Mononuclear cell (primary cell): ENCODE measurements at regions not wholly inside any gene's neighbourhood (a gene's known extent, or its start where the extent isn't known, plus 50 kb on each side); places are given as distances from the start of the nearest gene placed in this dataset.
"Not testable (repeated sequence)": the region's sequence is repeated elsewhere in the genome, so short reads cannot be mapped to it uniquely, and the experiment has no call there.

Source experiments
- H3K27me3 ChIP-seq: 2 replicates; pipeline ENCODE4 v1.6.0; 2011; ENCODE audit warnings: low read length, control low read depth; ENCODE audit not compliant: insufficient read depth
- H3K4me1 ChIP-seq: 2 replicates; pipeline ENCODE4 v1.5.1; 2011; ENCODE audit warnings: mild to moderate bottlenecking, low read length, control low read depth; ENCODE audit not compliant: insufficient read depth
- H3K4me3 ChIP-seq: 2 replicates; pipeline ENCODE4 v1.5.1; 2011; ENCODE audit warnings: mild to moderate bottlenecking, low read length, moderate library complexity
- H3K9me3 ChIP-seq: 2 replicates; pipeline ENCODE4 v1.5.1; 2011; ENCODE audit warnings: low read depth, mild to moderate bottlenecking, control low read depth, low read length

GRCh38 chr1:94657776-94658175, 116.2 kb upstream of the F3 start:
- H3K27me3 ChIP-seq, H3K9me3 ChIP-seq, H3K4me1 ChIP-seq, H3K4me3 ChIP-seq: not testable (repeated sequence)

DNA sequence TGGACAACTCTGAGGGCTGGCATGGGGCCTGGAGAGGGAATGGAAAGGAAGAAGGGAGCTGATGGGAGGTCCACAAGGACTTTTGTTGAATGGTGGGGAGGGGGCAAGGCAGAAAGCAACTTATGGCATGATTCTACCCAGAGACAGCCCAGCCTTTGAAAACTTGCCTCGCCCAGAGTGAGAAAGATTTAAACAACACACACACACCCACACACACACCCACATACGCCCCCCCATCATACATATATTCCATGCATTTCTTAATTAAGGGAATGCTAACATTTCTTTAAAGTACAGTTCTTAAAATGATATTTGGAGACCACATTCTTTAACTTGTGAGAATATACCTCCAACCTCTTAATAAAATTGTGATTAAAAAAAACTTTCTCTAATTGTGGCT, 115.4 kb upstream of the F3 start:
- H3K9me3 ChIP-seq = no peaks in the 10 kb centered on the region
- no peak overlapping the region for H3K4me3 ChIP-seq
- no peaks in the 10 kb centered on the region for H3K4me1 ChIP-seq
- no peaks in the 10 kb centered on the region for H3K27me3 ChIP-seq

DNA sequence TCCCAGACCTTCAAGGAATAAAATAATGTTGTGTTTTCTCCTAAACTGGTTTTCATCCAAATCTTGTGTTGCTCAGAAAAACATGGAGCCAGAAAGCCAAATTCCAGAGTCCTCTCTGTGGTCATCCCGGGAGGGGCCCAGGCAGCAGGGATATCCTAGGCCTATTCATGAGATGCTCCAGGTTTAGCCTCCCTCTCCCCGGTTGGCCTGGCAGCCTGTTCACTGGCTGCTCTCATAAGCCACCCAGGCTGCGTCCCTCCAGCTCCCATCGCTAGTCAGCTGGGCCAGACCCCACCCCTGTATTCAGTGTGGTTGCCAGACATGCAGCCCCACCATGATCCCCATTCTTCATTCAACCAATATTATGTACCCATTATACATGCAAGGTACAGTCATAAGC, 113.4 kb upstream of the F3 start:
- H3K4me3 ChIP-seq = no peak overlapping the region
- no peaks in the 10 kb centered on the region for H3K27me3 ChIP-seq
- no peaks in the 10 kb centered on the region for H3K4me1 ChIP-seq
- no peaks in the 10 kb centered on the region for H3K9me3 ChIP-seq

DNA sequence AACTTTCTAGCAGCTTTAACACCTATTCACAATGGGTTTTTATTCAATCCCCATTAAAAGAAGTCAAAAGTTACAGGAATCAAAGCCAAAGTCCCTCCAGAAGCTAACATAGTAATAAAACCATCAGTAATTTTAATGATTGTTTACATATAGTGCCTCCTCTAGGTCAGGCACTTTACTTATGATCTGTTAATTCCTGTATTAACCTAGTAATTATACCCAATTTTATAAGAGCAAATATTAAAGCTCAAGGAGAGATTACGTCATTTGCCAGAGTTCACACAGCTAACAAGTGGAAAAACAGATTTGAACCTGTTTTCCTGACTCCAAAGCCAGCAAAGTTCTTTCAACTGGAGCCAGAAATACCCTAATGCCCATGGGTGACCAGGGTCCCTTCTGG, 112.9 kb upstream of the F3 start:
- no peaks in the 10 kb centered on the region for H3K4me1 ChIP-seq
- no peak overlapping the region for H3K4me3 ChIP-seq
- no peaks in the 10 kb centered on the region for H3K9me3 ChIP-seq
- no peaks in the 10 kb centered on the region for H3K27me3 ChIP-seq

DNA sequence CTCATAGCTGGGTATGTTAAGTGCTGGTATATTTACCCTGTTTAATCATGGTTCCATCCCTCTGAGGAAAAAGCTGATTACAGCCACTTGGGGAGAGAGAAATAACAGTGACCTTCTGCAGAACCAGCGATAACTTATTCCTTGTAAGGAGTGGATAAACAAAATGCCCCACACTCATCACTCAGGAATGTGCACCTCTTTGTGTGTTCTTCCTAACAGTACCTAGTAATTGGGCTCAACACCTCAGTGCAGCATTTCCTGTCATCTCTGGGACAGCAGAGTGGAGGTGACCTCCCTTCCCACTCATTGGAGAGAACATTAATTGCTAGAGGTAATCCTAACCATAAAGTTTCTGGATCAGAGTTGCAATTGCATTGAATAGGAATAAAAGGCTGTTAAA, 112.5 kb upstream of the F3 start:
- Histone ChIP-seq H3K4me3 (no peak overlapping the region), H3K4me1 (no peaks in the 10 kb centered on the region), H3K27me3 (no peaks in the 10 kb centered on the region), H3K9me3 (no peaks in the 10 kb centered on the region)

- H3K4me1 ChIP-seq = no peaks in the 10 kb centered on the region
- no peaks in the 10 kb centered on the region for H3K27me3 ChIP-seq
- H3K9me3 ChIP-seq = no peaks in the 10 kb centered on the region
- H3K4me3 ChIP-seq = no peak overlapping the region
Measured at GRCh38 chr1:94653454-94653853, 111.9 kb upstream of the F3 start.

DNA sequence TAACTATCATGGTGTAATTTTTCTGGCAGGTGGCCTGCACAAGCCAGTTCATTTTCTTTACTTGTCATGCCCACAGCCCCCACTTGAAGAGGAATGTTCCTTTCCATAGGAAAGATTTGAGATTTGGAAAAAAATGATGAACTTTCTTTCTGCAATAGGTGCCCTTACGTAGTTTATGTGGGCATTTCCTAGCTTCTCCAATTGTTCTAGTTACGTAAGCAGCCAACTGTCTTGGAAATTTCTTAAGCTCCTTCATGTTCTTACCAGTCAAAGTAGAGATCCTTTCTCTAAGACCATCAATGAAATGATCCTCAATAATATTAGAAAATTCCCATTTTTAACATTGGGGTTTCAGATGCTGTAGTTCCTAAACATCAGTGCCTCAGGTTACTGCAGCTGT, 109.5 kb upstream of the F3 start:
- Histone ChIP-seq H3K27me3 (no peaks in the 10 kb centered on the region), H3K4me3 (no peak overlapping the region), H3K4me1 (no peaks in the 10 kb centered on the region), H3K9me3 (no peaks in the 10 kb centered on the region)

GRCh38 chr1:94650301-94650700, 108.7 kb upstream of the F3 start:
- Histone ChIP-seq H3K27me3 (no peaks in the 10 kb centered on the region), H3K4me1 (no peaks in the 10 kb centered on the region), H3K9me3 (no peaks in the 10 kb centered on the region), H3K4me3 (no peak overlapping the region)

- H3K9me3 ChIP-seq = no peaks in the 10 kb centered on the region
- H3K4me3 ChIP-seq = no peak overlapping the region
- no peaks in the 10 kb centered on the region for H3K4me1 ChIP-seq
- H3K27me3 ChIP-seq = no peaks in the 10 kb centered on the region
Measured at GRCh38 chr1:94648225-94649007, 106.9 kb upstream of the F3 start.

DNA sequence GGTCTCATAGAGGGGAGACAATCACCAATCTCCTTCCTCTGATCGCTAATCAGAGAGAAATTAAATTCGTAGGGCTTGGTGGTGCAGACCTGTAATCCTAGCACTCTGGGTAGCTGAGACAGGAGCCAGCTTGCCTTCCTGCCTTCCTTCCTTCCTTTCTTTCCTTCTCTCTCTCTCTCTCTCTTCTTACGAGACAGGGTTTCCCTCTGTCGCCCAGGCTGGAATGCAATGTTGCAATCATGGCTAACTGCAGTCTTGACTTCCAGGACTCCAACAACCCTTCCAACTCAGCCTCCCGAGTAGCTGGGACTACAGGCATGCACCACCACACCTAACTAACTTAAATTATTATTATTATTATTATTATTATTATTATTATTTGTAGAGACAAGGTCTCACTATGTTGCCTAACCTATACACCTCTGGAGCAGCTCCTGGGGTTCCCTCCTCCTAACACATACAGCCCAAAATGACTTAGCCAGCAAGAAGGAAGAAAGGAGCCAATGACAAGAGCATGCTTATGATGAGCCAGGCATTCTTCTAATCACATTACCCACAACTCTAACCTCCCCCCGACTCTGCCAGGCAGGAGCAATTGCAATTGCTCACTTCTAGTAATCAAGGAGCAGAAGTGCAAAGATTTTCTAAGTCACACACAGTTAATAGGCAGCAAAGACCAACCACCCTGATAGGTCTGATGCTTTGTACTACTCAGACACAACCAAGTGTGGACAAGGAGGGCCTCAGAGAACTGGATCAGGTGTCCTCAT, 105.4 kb upstream of the F3 start:
- Histone ChIP-seq H3K4me3 (no peak overlapping the region), H3K9me3 (no peaks in the 10 kb centered on the region), H3K4me1 (no peaks in the 10 kb centered on the region), H3K27me3 (no peaks in the 10 kb centered on the region)

GRCh38 chr1:94646141-94646643, 104.6 kb upstream of the F3 start:
- no peaks in the 10 kb centered on the region for H3K4me1 ChIP-seq
- H3K4me3 ChIP-seq = no peak overlapping the region
- no peaks in the 10 kb centered on the region for H3K9me3 ChIP-seq
- H3K27me3 ChIP-seq = no peaks in the 10 kb centered on the region

- Histone ChIP-seq H3K4me3 (no peak overlapping the region), H3K4me1 (no peaks in the 10 kb centered on the region), H3K27me3 (no peaks in the 10 kb centered on the region), H3K9me3 (no peaks in the 10 kb centered on the region)
Measured at GRCh38 chr1:94644352-94644751, 102.8 kb upstream of the F3 start.

- Histone ChIP-seq H3K27me3 (no peaks in the 10 kb centered on the region), H3K4me3 (no peak overlapping the region), H3K4me1 (no peaks in the 10 kb centered on the region), H3K9me3 (no peaks in the 10 kb centered on the region)
Measured at GRCh38 chr1:94643819-94644218, 102.3 kb upstream of the F3 start.

GRCh38 chr1:94642617-94643321, 101.2 kb upstream of the F3 start:
- Histone ChIP-seq H3K4me1 (no peaks in the 10 kb centered on the region), H3K27me3 (no peaks in the 10 kb centered on the region), H3K9me3 (no peaks in the 10 kb centered on the region), H3K4me3 (no peak overlapping the region)

DNA sequence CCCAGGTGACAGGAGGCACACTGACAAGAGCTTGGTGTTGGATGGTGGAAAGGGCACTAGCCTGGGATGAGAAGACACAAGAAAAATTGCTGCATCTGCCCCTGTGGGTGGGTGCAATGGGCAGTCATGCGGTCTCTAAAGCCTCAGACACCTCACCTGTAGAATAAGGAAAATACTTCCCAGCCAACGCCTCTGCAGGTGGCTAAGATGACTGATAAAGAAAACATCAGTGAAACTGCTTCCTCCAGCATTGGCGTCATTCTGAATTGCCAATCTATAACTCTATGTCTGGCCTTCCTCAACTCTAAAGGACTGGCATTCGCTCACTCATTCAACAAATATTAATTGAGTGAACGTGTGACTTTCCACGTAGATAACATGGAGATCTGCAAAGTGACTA, 100.4 kb upstream of the F3 start:
- Histone ChIP-seq H3K4me1 (no peaks in the 10 kb centered on the region), H3K27me3 (no peaks in the 10 kb centered on the region), H3K4me3 (no peak overlapping the region), H3K9me3 (no peaks in the 10 kb centered on the region)
